PC-9 (cell line): ENCODE measurements at regions not wholly inside any gene's neighbourhood (a gene's known extent, or its start where the extent isn't known, plus 50 kb on each side); places are given as distances from the start of the nearest gene placed in this dataset.

Experiments
- EZH2 ChIP-seq: fragments of 200-600 bp; sonication (generic); IDR thresholded peaks from 2 replicates; pipeline ENCODE4 v1.8.0; 2017; ENCODE audit warnings: antibody characterized with exemption, low read depth
- TF ChIP-seq, protein P1 (sequence below): fragments of 200-600 bp; sonication (generic); conservative IDR thresholded peaks from 2 replicates; pipeline ENCODE4 v1.6.1; 2017; ENCODE audit warnings: mixed run types, antibody characterized with exemption, mild to moderate bottlenecking, moderate library complexity

DNA sequence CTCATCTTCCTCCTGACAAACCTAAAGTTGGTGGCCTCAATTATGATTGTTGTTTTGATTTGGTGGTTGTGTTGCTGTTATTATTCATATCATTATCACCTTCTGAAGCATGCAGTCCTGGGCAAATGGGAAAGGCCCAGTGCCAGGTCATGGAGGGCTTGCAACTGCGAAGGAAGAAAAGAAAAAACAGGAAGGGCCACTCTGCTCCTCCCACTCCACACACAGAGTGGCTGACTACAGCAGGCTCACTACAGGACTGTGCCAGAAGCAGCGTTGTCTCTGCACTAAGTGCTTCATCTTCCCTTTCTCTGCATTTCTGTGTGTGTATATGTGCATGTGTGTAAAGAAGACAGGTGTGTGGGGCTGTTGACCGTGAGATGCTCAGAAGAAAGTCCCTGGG lies 231.9 kb downstream of the ANKRD30B start:
- no peak for TF ChIP-seq EZH2
- TF ChIP-seq, protein P1, sequence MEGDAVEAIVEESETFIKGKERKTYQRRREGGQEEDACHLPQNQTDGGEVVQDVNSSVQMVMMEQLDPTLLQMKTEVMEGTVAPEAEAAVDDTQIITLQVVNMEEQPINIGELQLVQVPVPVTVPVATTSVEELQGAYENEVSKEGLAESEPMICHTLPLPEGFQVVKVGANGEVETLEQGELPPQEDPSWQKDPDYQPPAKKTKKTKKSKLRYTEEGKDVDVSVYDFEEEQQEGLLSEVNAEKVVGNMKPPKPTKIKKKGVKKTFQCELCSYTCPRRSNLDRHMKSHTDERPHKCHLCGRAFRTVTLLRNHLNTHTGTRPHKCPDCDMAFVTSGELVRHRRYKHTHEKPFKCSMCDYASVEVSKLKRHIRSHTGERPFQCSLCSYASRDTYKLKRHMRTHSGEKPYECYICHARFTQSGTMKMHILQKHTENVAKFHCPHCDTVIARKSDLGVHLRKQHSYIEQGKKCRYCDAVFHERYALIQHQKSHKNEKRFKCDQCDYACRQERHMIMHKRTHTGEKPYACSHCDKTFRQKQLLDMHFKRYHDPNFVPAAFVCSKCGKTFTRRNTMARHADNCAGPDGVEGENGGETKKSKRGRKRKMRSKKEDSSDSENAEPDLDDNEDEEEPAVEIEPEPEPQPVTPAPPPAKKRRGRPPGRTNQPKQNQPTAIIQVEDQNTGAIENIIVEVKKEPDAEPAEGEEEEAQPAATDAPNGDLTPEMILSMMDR: no peak
